ENCODE measurements at regions not wholly inside any gene's neighbourhood (a gene's known extent, or its start where the extent isn't known, plus 50 kb on each side); places are given as distances from the start of the nearest gene placed in this dataset.

- H3K9me2 ChIP-seq (ENCODE audit: insufficient read depth): no peaks in the 10 kb centered on the region
- H3K4me3 ChIP-seq (replicated peaks in 1 of 2; ENCODE audit: low read depth in 1 of 2, low read length in 2 of 2): no peak overlapping the region
- ChIA-PET RAD21 (ENCODE audit: low non-redundant PET in 1 of 2, low total read pairs in 2 of 2, uncharacterized antibody in 2 of 2, unreplicated experiment in 2 of 2) (interaction anchor here (0.6 to 0.9 kb wide), 4 partner anchors 187 to 757 kb away, joined by 3 read pairs; no protein-coding TSS in a partner anchor), POLR2A (no interaction called here), CTCF (interaction anchor here (0.6 to 1.7 kb wide), 6 partner anchors 140 to 1202 kb away, joined by 3 to 9 read pairs (median 3); no protein-coding TSS in a partner anchor)
- peak; percentile 83 for ATAC-seq
- H3K9me3 ChIP-seq (ENCODE audit: control insufficient read depth in 1 of 2, insufficient read depth in 1 of 2, low read depth in 1 of 2, low read length in 2 of 2): no peaks in the 10 kb centered on the region
- H3K27ac ChIP-seq (ENCODE audit: low read depth, low read length): no peak overlapping the region
- H3K4me2 ChIP-seq (ENCODE audit: low read length): no peak overlapping the region
- no peak overlapping the region for H2AFZ ChIP-seq (ENCODE audit: low read depth, low read length, poor library complexity, severe bottlenecking)
- intact Hi-C loops (cut with micrococcal nuclease): loop anchor here (1.0 to 5.0 kb wide), 6 partner anchors 187 to 1202 kb away; no protein-coding TSS in a partner anchor
- no peaks in the 10 kb centered on the region for H3K36me3 ChIP-seq (ENCODE audit: control insufficient read depth in 1 of 2, insufficient read depth in 2 of 2, low read length in 2 of 2)
- TF ChIP-seq SP1 (IDR thresholded peaks at IDR 0.05; ENCODE audit: low read depth) (no peak), RAD21 (IDR thresholded peaks at IDR 0.05; ENCODE audit: low read depth) (peak; percentile 68), CTCF (IDR thresholded peaks at IDR 0.05 in 2 of 3, conservative IDR thresholded peaks at IDR 0.05 in 1 of 3; ENCODE audit: borderline replicate concordance in 1 of 3, insufficient read depth in 1 of 3, low read depth in 2 of 3, low read length in 2 of 3) (peak; percentile 53 to 89 (median 82); a peak in 5 of 6 replicates)
- H3K27me3 ChIP-seq (ENCODE audit: insufficient read depth, low read length): no peaks in the 10 kb centered on the region
- no peaks in the 10 kb centered on the region for H4K20me1 ChIP-seq (ENCODE audit: insufficient read depth)
- BruUV-seq (replicated peaks): no TSS peak
- no peaks in the 10 kb centered on the region for H3K79me2 ChIP-seq (ENCODE audit: insufficient read depth, low read length)
- no peak overlapping the region for H3K9ac ChIP-seq (ENCODE audit: low read length)
- peak; percentile 48 for DNase-seq (ENCODE audit: low read depth, low spot score)
- H3K4me1 ChIP-seq (ENCODE audit: control insufficient read depth in 1 of 2, insufficient read depth in 2 of 2, low read length in 2 of 2): no peaks in the 10 kb centered on the region
Observed at GRCh38 chr9:18255158-18255629, 218.8 kb upstream of the ADAMTSL1 start.

GRCh38 chr9:18255747-18256146 lies 218.2 kb upstream of the ADAMTSL1 start:
- H3K27ac ChIP-seq (ENCODE audit: low read depth, low read length): no peak overlapping the region
- intact Hi-C loops (cut with micrococcal nuclease): loop anchor here (1.0 to 5.0 kb wide), 7 partner anchors 187 to 1201 kb away; no protein-coding TSS in a partner anchor

More at GRCh38 chr9:18255747-18256146, 218.2 kb upstream of the ADAMTSL1 start:
- no peaks in the 10 kb centered on the region for H3K79me2 ChIP-seq (ENCODE audit: insufficient read depth, low read length)
- H3K9ac ChIP-seq (ENCODE audit: low read length): no peak overlapping the region
- no peak for TF ChIP-seq JUND (IDR thresholded peaks at IDR 0.05)
- no peak for TF ChIP-seq YY1 (IDR thresholded peaks at IDR 0.05; ENCODE audit: extremely low read depth, insufficient replicate concordance, low read depth, low read length)
- TF ChIP-seq CEBPB (IDR thresholded peaks at IDR 0.05; ENCODE audit: low read depth): no peak
- no peak for TF ChIP-seq ATF3 (IDR thresholded peaks at IDR 0.05)
- TF ChIP-seq EZH2phosphoT487 (IDR thresholded peaks at IDR 0.05; ENCODE audit: borderline replicate concordance): no peak
- TF ChIP-seq ELF1 (IDR thresholded peaks at IDR 0.05; ENCODE audit: borderline replicate concordance, low read depth): no peak
- no peaks in the 10 kb centered on the region for H3K36me3 ChIP-seq (ENCODE audit: control insufficient read depth in 1 of 2, insufficient read depth in 2 of 2, low read length in 2 of 2)
- CTCF ChIA-PET: interaction anchor here (1.0 to 1.7 kb wide), 4 partner anchors 140 to 1202 kb away, joined by 3 to 9 read pairs (median 6); no protein-coding TSS in a partner anchor
- no peaks in the 10 kb centered on the region for H3K27me3 ChIP-seq (ENCODE audit: insufficient read depth, low read length)
- H3K4me2 ChIP-seq (ENCODE audit: low read length): no peak overlapping the region
- no peak overlapping the region for H2AFZ ChIP-seq (ENCODE audit: low read depth, low read length, poor library complexity, severe bottlenecking)
- H3K4me1 ChIP-seq (ENCODE audit: control insufficient read depth in 1 of 2, insufficient read depth in 2 of 2, low read length in 2 of 2): no peaks in the 10 kb centered on the region
- DNase-seq (ENCODE audit: low read depth, low spot score): no peak
- no peaks in the 10 kb centered on the region for H4K20me1 ChIP-seq (ENCODE audit: insufficient read depth)
- no peaks in the 10 kb centered on the region for H3K9me2 ChIP-seq (ENCODE audit: insufficient read depth)
- no peak overlapping the region for H3K4me3 ChIP-seq (replicated peaks in 1 of 2; ENCODE audit: low read depth in 1 of 2, low read length in 2 of 2)
- RAD21 ChIA-PET (ENCODE audit: low non-redundant PET in 1 of 2, low total read pairs in 2 of 2, uncharacterized antibody in 2 of 2, unreplicated experiment in 2 of 2): interaction anchor here (0.6 to 0.9 kb wide), 3 partner anchors 187 to 756 kb away, joined by 3 read pairs; no protein-coding TSS in a partner anchor
- ATAC-seq: no peak
- no TSS peak for BruUV-seq (replicated peaks)
- POLR2A ChIA-PET: no interaction called here
- no peaks in the 10 kb centered on the region for H3K9me3 ChIP-seq (ENCODE audit: control insufficient read depth in 1 of 2, insufficient read depth in 1 of 2, low read depth in 1 of 2, low read length in 2 of 2)
